ENCODE measurements at regions not wholly inside any gene's neighbourhood (a gene's known extent, or its start where the extent isn't known, plus 50 kb on each side); places are given as distances from the start of the nearest gene placed in this dataset.

- dilution Hi-C loops (cut with MboI; ENCODE audit: extremely low pct_ligation_motif_present, low sequenced_read_pairs): no loop called here
- Histone ChIP-seq H3K4me2 (ENCODE audit: insufficient read depth, low read length) (no peak overlapping the region), H3K4me1 (ENCODE audit: control insufficient read depth, extremely low read depth, insufficient read depth, low read length) (no peaks in the 10 kb centered on the region), H3K9me1 (replicated peaks; ENCODE audit: control insufficient read depth, extremely low read depth, insufficient read depth, low read length) (no peaks in the 10 kb centered on the region), H2AFZ (ENCODE audit: low read depth, low read length) (no peak overlapping the region), H3K27ac (ENCODE audit: insufficient read depth, low read depth, low read length) (no peak overlapping the region), H3K27me3 (ENCODE audit: control insufficient read depth in 2 of 2, insufficient read depth in 2 of 2, low read length in 2 of 2) (no peaks in the 10 kb centered on the region), H3K4me3 (replicated peaks in 1 of 3; ENCODE audit: insufficient read depth in 1 of 3, low read depth in 1 of 3, low read length in 3 of 3) (no peak overlapping the region), H3K9me3 (replicated peaks; ENCODE audit: control insufficient read depth, insufficient read depth, low read length) (no peaks in the 10 kb centered on the region), H4K20me1 (replicated peaks; ENCODE audit: control insufficient read depth, extremely low read depth, insufficient read depth, low read length) (no peaks in the 10 kb centered on the region), H3K9ac (replicated peaks; ENCODE audit: extremely low read depth, insufficient read depth, low read length) (no peak overlapping the region), H3K79me2 (ENCODE audit: control insufficient read depth, insufficient read depth, low read length) (no peaks in the 10 kb centered on the region), H3K36me3 (ENCODE audit: control insufficient read depth in 2 of 2, extremely low read depth in 1 of 2, insufficient read depth in 2 of 2, low read length in 2 of 2) (no peaks in the 10 kb centered on the region)
- no TSS peak for BruUV-seq (replicated peaks)
- POLR2A ChIA-PET: no interaction called here
- FAIRE-seq: no peak
- CTCF ChIA-PET: no interaction called here
- intact Hi-C loops (cut with micrococcal nuclease): no loop called here
- DNase-seq (ENCODE audit: low read depth, low spot score): no peak
- no peak for TF ChIP-seq CTCF (IDR thresholded peaks at IDR 0.05; ENCODE audit: extremely low read depth in 1 of 2, insufficient read depth in 1 of 2, low read depth in 1 of 2, low read length in 2 of 2)
- TF ChIP-seq JUN (IDR thresholded peaks at IDR 0.05; ENCODE audit: borderline replicate concordance, insufficient read depth, insufficient read length, low read depth): no peak
- no peak for TF ChIP-seq POLR2AphosphoS5 (IDR thresholded peaks at IDR 0.05; ENCODE audit: insufficient read depth, low read depth, low read length)
- TF ChIP-seq POLR2A (IDR thresholded peaks at IDR 0.05; ENCODE audit: low read depth, low read length): no peak
- TF ChIP-seq MYC (IDR thresholded peaks at IDR 0.05; ENCODE audit: low read depth, low read length): no peak
- no peak for TF ChIP-seq MAX (IDR thresholded peaks at IDR 0.05; ENCODE audit: insufficient read depth, insufficient read length)
- no peak for TF ChIP-seq FOS (IDR thresholded peaks at IDR 0.05; ENCODE audit: borderline replicate concordance, insufficient read depth, low read length)
- no peak for TF ChIP-seq GATA2 (IDR thresholded peaks at IDR 0.05; ENCODE audit: insufficient read depth, insufficient read length, low read depth, low read length)
Measured at GRCh38 chr11:79543101-79543500, 102.3 kb upstream of the TENM4 start.
